ENCODE measurements at regions not wholly inside any gene's neighbourhood (a gene's known extent, or its start where the extent isn't known, plus 50 kb on each side); places are given as distances from the start of the nearest gene placed in this dataset.

- Histone ChIP-seq H3K4me3 (replicated peaks; ENCODE audit: insufficient read depth, low read length) (no peak overlapping the region), H3K27ac (replicated peaks) (no peak overlapping the region), H3K27me3 (ENCODE audit: insufficient read depth, poor library complexity, severe bottlenecking) (no peaks in the 10 kb centered on the region)
- TF ChIP-seq CTCF (IDR thresholded peaks at IDR 0.05; ENCODE audit: insufficient read depth, low read length): no peak
- TF ChIP-seq GABPA (IDR thresholded peaks at IDR 0.05; ENCODE audit: low read depth): no peak
- no peak for TF ChIP-seq REST (IDR thresholded peaks at IDR 0.05; ENCODE audit: insufficient replicate concordance, low read depth)
- no peak for TF ChIP-seq SPI1 (IDR thresholded peaks at IDR 0.05; ENCODE audit: borderline replicate concordance, low read depth)
- TF ChIP-seq POLR2AphosphoS5 (IDR thresholded peaks at IDR 0.05; ENCODE audit: low read depth): no peak
- no peak for DNase-seq (ENCODE audit: low read depth in 1 of 2, low spot score in 1 of 2)
Observed at GRCh38 chr1:56188855-56189254, 390.5 kb downstream of the PLPP3 start.

GRCh38 chr1:56188221-56188620 lies 391.1 kb downstream of the PLPP3 start:
- TF ChIP-seq REST (IDR thresholded peaks at IDR 0.05; ENCODE audit: insufficient replicate concordance, low read depth) (no peak), POLR2AphosphoS5 (IDR thresholded peaks at IDR 0.05; ENCODE audit: low read depth) (no peak), SPI1 (IDR thresholded peaks at IDR 0.05; ENCODE audit: borderline replicate concordance, low read depth) (no peak)
- no peak for DNase-seq (ENCODE audit: low read depth in 1 of 2, low spot score in 1 of 2)
- Histone ChIP-seq H3K27ac (replicated peaks) (no peak overlapping the region), H3K27me3 (ENCODE audit: insufficient read depth, poor library complexity, severe bottlenecking) (no peaks in the 10 kb centered on the region), H3K4me3 (replicated peaks; ENCODE audit: insufficient read depth, low read length) (no peak overlapping the region)

- Histone ChIP-seq H3K27me3 (ENCODE audit: insufficient read depth, poor library complexity, severe bottlenecking) (no peaks in the 10 kb centered on the region), H3K27ac (replicated peaks) (no peak overlapping the region), H3K4me3 (replicated peaks; ENCODE audit: insufficient read depth, low read length) (no peak overlapping the region)
- DNase-seq (ENCODE audit: low read depth in 1 of 2, low spot score in 1 of 2): no peak
- no peak for TF ChIP-seq CTCF (IDR thresholded peaks at IDR 0.05; ENCODE audit: insufficient read depth, low read length)
- no peak for TF ChIP-seq GABPA (IDR thresholded peaks at IDR 0.05; ENCODE audit: low read depth)
- TF ChIP-seq POLR2AphosphoS5 (IDR thresholded peaks at IDR 0.05; ENCODE audit: low read depth): no peak
- TF ChIP-seq REST (IDR thresholded peaks at IDR 0.05; ENCODE audit: insufficient replicate concordance, low read depth): no peak
- TF ChIP-seq SPI1 (IDR thresholded peaks at IDR 0.05; ENCODE audit: borderline replicate concordance, low read depth): no peak
Observed at GRCh38 chr1:56187405-56187804, 392.0 kb downstream of the PLPP3 start.

DNA sequence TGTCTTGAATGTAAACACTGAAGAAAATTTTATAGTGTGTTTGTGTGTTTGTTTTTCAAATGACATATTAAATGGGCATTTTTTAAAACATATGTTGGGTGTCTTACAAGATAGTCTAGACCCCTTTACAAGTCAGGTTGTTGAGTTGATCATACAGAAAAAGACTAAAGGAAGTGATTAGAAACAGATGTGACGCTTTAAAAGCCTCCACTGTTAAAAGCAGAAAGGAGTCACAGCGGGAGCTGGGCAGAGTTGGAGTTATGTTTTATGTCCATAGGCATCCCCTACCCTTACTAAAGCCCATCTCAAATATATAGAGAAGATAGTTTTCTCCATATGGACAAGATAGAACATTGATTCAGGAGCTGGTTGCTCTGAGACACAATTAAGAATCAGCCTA lies 393.9 kb downstream of the PLPP3 start:
- no peaks in the 10 kb centered on the region for H3K27me3 ChIP-seq (ENCODE audit: insufficient read depth, poor library complexity, severe bottlenecking)
- H3K4me3 ChIP-seq (replicated peaks; ENCODE audit: insufficient read depth, low read length): no peak overlapping the region
- H3K27ac ChIP-seq (replicated peaks): no peak overlapping the region
- TF ChIP-seq REST (IDR thresholded peaks at IDR 0.05; ENCODE audit: insufficient replicate concordance, low read depth) (no peak), POLR2AphosphoS5 (IDR thresholded peaks at IDR 0.05; ENCODE audit: low read depth) (no peak), CTCF (IDR thresholded peaks at IDR 0.05; ENCODE audit: insufficient read depth, low read length) (no peak), GABPA (IDR thresholded peaks at IDR 0.05; ENCODE audit: low read depth) (no peak), SPI1 (IDR thresholded peaks at IDR 0.05; ENCODE audit: borderline replicate concordance, low read depth) (no peak)
- no peak for DNase-seq (ENCODE audit: low read depth in 1 of 2, low spot score in 1 of 2)
